Lung (tissue), 11 donors: ENCODE measurements at regions not wholly inside any gene's neighbourhood (a gene's known extent, or its start where the extent isn't known, plus 50 kb on each side); places are given as distances from the start of the nearest gene placed in this dataset.

Experiments used
- ATAC-seq: fragments of 200-7000 bp; cut with Tn5 transposase; one replicate; pipeline ENCODE4 v1.9.1; 2020; ENCODE audit warnings: moderate number of reproducible peaks; ENCODE audit not compliant: insufficient read depth, low FRiP score
- DNase-seq, 3 donors: peaks; one replicate each; pipeline ENCODE4 v3.0.0-alpha.2; 2013 to 2017
- H3K27ac ChIP-seq, 2 donors: one replicate each; pipeline ENCODE4 v1.5.1; 2013; ENCODE audit warnings: mild to moderate bottlenecking in 2 of 2, moderate library complexity in 2 of 2, control low read depth in 1 of 2, inconsistent platforms in 1 of 2, low read depth in 1 of 2, low read length in 1 of 2
- H3K27me3 ChIP-seq, 3 donors: one replicate each; pipeline ENCODE4 v1.5.1; 2013; ENCODE audit warnings: low read length in 2 of 3; ENCODE audit not compliant: control insufficient read depth in 3 of 3, insufficient read depth in 3 of 3
- H3K36me3 ChIP-seq, 4 donors: one replicate each; pipeline ENCODE4 v1.5.1; 2013; ENCODE audit warnings: low read length in 4 of 4, mild to moderate bottlenecking in 1 of 4, moderate library complexity in 1 of 4; ENCODE audit not compliant: control insufficient read depth in 4 of 4, insufficient read depth in 4 of 4
- H3K4me1 ChIP-seq, 5 donors: one replicate each; pipeline ENCODE4 v1.5.1; 2013; ENCODE audit warnings: low read length in 5 of 5, mild to moderate bottlenecking in 2 of 5, moderate library complexity in 1 of 5; ENCODE audit not compliant: control insufficient read depth in 5 of 5, insufficient read depth in 5 of 5
- H3K4me3 ChIP-seq: one replicate; pipeline ENCODE4 v1.5.1; 2013; ENCODE audit warnings: mild to moderate bottlenecking, control low read depth, moderate library complexity
- H3K9ac ChIP-seq, 2 donors: one replicate each; pipeline ENCODE4 v1.5.1; 2013; ENCODE audit warnings: low read length in 2 of 2, control low read depth in 1 of 2; ENCODE audit not compliant: insufficient read depth in 1 of 2
- H3K9me3 ChIP-seq, 4 donors: one replicate each; pipeline ENCODE4 v1.5.1; 2013; ENCODE audit warnings: low read length in 3 of 4, mild to moderate bottlenecking in 1 of 4, moderate library complexity in 1 of 4; ENCODE audit not compliant: control insufficient read depth in 4 of 4, insufficient read depth in 3 of 4
- WGBS, 2 donors: extraction: QIAGEN DNeasy Blood & Tissue Kit; methylation state at CpG; one replicate each; pipeline ENCODE4 v1.1.7; 2013; 5-methylcytosine and 5-hydroxymethylcytosine counted together
- TF ChIP-seq, protein P1 (sequence below): IDR thresholded peaks from 2 replicates; pipeline ENCODE4 v1.5.1; 2012; ENCODE audit warnings: mild to moderate bottlenecking; ENCODE audit errors: control extremely low read depth, extremely low read depth
- donor health status: control.
- donor health status: control.
- donor health status: Bipolar disorder and iron deficiency.
- donor health status: healthy.
- donor health status: DM: yes; HTN: yes; CAD: no.

DNA sequence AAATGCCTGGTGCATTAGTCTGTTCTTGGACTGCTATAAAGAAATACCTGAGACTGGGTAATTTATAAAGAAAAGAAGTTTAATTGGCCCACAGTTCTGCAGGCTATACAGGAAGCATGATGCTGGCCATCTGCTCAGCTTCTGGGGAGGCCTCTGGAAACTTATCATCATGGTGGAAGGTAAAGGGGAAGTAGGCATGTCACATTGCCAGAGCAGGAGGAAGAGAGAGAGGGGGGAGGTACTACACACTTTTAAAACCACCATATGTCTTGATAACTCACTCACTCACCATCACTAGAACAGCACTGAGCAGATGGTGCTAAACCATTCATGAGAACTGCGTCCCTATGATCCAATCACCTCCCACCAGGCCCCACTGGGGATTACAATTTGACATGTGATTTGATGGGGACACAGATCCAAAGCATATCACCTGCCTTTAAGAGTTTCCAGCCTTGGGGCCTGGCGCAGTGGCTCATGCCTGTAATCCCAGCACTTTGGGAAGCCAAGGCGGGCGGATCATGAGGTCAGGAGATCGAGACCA is 219.0 kb downstream of the KATNAL1 start:
- Histone ChIP-seq H3K27ac (no peak overlapping the region), H3K9ac (no peak overlapping the region), H3K27me3 (no peaks in the 10 kb centered on the region), H3K4me3 (no peak overlapping the region), H3K9me3 (no peaks in the 10 kb centered on the region), H3K36me3 (no peaks in the 10 kb centered on the region), H3K4me1 (no peaks in the 10 kb centered on the region)
- TF ChIP-seq, protein P1, sequence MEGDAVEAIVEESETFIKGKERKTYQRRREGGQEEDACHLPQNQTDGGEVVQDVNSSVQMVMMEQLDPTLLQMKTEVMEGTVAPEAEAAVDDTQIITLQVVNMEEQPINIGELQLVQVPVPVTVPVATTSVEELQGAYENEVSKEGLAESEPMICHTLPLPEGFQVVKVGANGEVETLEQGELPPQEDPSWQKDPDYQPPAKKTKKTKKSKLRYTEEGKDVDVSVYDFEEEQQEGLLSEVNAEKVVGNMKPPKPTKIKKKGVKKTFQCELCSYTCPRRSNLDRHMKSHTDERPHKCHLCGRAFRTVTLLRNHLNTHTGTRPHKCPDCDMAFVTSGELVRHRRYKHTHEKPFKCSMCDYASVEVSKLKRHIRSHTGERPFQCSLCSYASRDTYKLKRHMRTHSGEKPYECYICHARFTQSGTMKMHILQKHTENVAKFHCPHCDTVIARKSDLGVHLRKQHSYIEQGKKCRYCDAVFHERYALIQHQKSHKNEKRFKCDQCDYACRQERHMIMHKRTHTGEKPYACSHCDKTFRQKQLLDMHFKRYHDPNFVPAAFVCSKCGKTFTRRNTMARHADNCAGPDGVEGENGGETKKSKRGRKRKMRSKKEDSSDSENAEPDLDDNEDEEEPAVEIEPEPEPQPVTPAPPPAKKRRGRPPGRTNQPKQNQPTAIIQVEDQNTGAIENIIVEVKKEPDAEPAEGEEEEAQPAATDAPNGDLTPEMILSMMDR = no peak
- WGBS, 2 donors = 78 to 82% methylated on average over 5 of the region's 5 CpGs
- DNase-seq = no peak
- ATAC-seq = no peak

DNA sequence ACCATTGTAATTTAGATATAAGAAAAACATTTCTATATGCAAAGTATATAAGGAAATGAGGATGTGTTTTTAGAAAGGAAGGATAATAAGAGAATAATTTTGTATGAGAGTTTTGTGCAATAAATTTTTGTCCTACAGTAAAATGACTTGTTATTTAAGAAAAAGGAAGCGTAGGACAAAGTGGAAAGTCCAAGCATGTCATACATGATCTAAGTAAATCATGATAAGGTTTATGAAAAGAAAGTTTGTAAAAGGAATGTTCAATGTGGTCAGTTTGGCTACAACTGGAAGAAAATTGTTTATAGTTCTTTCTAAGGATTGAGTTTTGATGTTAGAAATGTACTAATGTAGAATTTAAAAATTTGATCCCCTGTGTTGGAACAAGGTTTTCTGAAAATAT is 222.3 kb downstream of the KATNAL1 start:
- 84 to 88% methylated on average over 1 of the region's 1 CpG for WGBS, 2 donors
- TF ChIP-seq, protein P1 = no peak
- Histone ChIP-seq H3K27me3 (no peaks in the 10 kb centered on the region), H3K4me1 (no peaks in the 10 kb centered on the region), H3K36me3 (no peaks in the 10 kb centered on the region), H3K9ac (no peak overlapping the region), H3K9me3 (no peaks in the 10 kb centered on the region), H3K4me3 (no peak overlapping the region), H3K27ac (no peak overlapping the region)
- DNase-seq (no peak), ATAC-seq (no peak)

DNA sequence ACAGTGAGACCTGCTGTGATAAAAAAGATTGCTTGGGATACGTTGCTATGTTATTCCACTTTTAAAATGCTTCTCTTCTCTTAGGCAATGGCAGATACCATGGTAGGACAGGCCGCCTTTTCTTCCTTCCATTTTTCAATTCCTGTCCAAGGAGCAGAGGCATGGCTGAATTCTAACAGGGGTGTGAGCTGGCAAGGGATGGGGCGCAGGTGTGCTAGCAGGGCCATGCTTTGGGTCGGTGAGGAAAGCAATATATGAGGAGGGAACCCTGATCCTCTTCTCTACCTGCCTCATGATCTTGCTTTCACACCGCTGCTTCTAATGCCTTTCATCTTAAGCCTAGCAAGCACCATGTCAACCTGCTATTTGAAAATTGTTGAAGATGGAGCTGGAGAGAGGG is 225.0 kb downstream of the KATNAL1 start:
- Histone ChIP-seq H3K36me3 (no peaks in the 10 kb centered on the region), H3K4me3 (no peak overlapping the region), H3K27me3 (no peaks in the 10 kb centered on the region), H3K9ac (no peak overlapping the region), H3K27ac (no peak overlapping the region), H3K9me3 (no peaks in the 10 kb centered on the region), H3K4me1 (no peaks in the 10 kb centered on the region)
- 92 to 95% methylated on average over 5 of the region's 5 CpGs for whole genome bisulfite sequencing, 2 donors
- DNase-seq (no peak), ATAC-seq (no peak)
- TF ChIP-seq, protein P1 = no peak

DNA sequence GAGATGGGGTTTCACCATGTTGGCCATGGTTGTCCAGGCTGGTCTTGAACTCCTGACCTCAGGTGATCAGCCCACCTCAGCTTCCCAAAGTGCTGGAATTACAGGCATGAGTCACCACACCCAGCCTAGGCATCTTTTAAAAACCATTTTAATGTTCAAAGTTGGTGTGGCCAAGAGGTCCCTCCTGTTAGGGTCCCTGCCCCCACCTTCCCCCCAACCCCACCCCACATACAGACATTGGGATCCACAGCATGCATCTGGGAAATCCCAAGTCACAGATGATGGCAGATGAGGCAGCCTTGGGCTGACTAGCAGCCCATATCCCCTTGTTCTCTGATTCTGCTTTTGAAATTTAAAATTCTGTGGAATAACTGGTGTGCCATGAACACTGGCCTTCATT is 226.0 kb downstream of the KATNAL1 start:
- Histone ChIP-seq H3K27ac (no peak overlapping the region), H3K4me3 (no peak overlapping the region), H3K9ac (no peak overlapping the region), H3K9me3 (no peaks in the 10 kb centered on the region), H3K36me3 (no peaks in the 10 kb centered on the region), H3K27me3 (no peaks in the 10 kb centered on the region), H3K4me1 (no peaks in the 10 kb centered on the region)
- no peak for DNase-seq
- TF ChIP-seq, protein P1 = no peak
- ATAC-seq = no peak
